WTC11 (cell line): ENCODE measurements at regions not wholly inside any gene's neighbourhood (a gene's known extent, or its start where the extent isn't known, plus 50 kb on each side); places are given as distances from the start of the nearest gene placed in this dataset.

Source experiments
- CTCF ChIP-seq: fragments of 200-600 bp; IDR thresholded peaks from 2 replicates; pipeline ENCODE4 v1.8.0; 2022; ENCODE audit warnings: antibody characterized with exemption
- EMX1 ChIP-seq: fragments of 250-450 bp; sonication (Bioruptor Pico); IDR thresholded peaks from 2 replicates; pipeline ENCODE4 v1.8.0; 2021; ENCODE audit warnings: mild to moderate bottlenecking
- FOXP1 ChIP-seq: sonication (generic); formaldehyde crosslinking; IDR thresholded peaks from 2 replicates; pipeline ENCODE4 v1.8.0; 2022; ENCODE audit warnings: missing genetic modification reagents, mild to moderate bottlenecking, moderate library complexity, borderline replicate concordance
- FOXP4 ChIP-seq: sonication (generic); formaldehyde crosslinking; IDR thresholded peaks from 2 replicates; pipeline ENCODE4 v1.8.0; 2022; ENCODE audit warnings: mild to moderate bottlenecking, missing genetic modification reagents
- SMAD3 ChIP-seq: sonication (generic); formaldehyde crosslinking; IDR thresholded peaks from 2 replicates; pipeline ENCODE4 v1.8.0; 2022; ENCODE audit warnings: missing genetic modification reagents, mild to moderate bottlenecking, borderline replicate concordance

GRCh38 chr3:6351752-6352151, 509.2 kb upstream of the GRM7 start:
- no peak for TF ChIP-seq CTCF
- no peak for TF ChIP-seq FOXP1
- TF ChIP-seq SMAD3 (CRISPR knock-in tag), result no peak
- TF ChIP-seq EMX1, result no peak
- no peak for TF ChIP-seq FOXP4 (CRISPR knock-in tag)
